Gastrocnemius medialis (tissue), 4 donors: ENCODE measurements at regions not wholly inside any gene's neighbourhood (a gene's known extent, or its start where the extent isn't known, plus 50 kb on each side); places are given as distances from the start of the nearest gene placed in this dataset.

Experiments
- POLR2A ChIP-seq, 2 donors: fragments of 450-650 bp; IDR thresholded peaks; one replicate each; pipeline ENCODE4 v1.6.1; 2017; ENCODE audit warnings: antibody characterized with exemption in 2 of 2, mild to moderate bottlenecking in 2 of 2, moderate library complexity in 2 of 2
- TF ChIP-seq, protein P1 (sequence below), 5 experiments: fragments of 450-650 bp in 3 of 5; fragments of 200-600 bp in 2 of 5; sonication (generic) in 2 of 5; IDR thresholded peaks in 4 of 5; conservative IDR thresholded peaks in 1 of 5; 1 replicate in 4 of 5; 2 replicates in 1 of 5; pipeline ENCODE4 v1.5.1; 2016 to 2019; ENCODE audit warnings: antibody characterized with exemption in 5 of 5, mild to moderate bottlenecking in 3 of 5, moderate library complexity in 3 of 5

DNA sequence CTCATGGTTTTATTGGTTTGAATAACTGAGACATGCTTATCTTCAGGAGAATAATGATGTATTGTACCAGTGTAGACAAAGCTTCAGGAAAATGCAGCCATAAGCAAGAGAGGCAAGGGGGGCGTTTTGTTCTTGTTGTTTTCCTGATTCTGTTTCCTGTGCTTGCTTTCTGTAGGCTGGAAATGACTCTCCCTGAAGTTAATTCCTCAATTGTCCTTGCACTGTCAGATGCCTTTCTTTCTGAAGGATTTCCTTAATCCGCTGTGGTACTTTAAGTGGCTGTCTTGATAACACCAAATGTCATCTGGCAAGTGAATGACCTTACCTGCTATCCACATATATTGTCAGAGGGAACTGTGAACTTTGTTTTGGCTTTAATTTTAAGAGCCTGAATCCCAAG, 220.0 kb downstream of the NEDD1 start:
- TF ChIP-seq, protein P1, sequence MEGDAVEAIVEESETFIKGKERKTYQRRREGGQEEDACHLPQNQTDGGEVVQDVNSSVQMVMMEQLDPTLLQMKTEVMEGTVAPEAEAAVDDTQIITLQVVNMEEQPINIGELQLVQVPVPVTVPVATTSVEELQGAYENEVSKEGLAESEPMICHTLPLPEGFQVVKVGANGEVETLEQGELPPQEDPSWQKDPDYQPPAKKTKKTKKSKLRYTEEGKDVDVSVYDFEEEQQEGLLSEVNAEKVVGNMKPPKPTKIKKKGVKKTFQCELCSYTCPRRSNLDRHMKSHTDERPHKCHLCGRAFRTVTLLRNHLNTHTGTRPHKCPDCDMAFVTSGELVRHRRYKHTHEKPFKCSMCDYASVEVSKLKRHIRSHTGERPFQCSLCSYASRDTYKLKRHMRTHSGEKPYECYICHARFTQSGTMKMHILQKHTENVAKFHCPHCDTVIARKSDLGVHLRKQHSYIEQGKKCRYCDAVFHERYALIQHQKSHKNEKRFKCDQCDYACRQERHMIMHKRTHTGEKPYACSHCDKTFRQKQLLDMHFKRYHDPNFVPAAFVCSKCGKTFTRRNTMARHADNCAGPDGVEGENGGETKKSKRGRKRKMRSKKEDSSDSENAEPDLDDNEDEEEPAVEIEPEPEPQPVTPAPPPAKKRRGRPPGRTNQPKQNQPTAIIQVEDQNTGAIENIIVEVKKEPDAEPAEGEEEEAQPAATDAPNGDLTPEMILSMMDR (IDR thresholded peaks at IDR 0.05 in 4 of 5, conservative IDR thresholded peaks at IDR 0.05 in 1 of 5) = no peak
- no peak for TF ChIP-seq POLR2A (IDR thresholded peaks at IDR 0.05)
